ENCODE measurements at regions not wholly inside any gene's neighbourhood (a gene's known extent, or its start where the extent isn't known, plus 50 kb on each side); places are given as distances from the start of the nearest gene placed in this dataset.
"Not testable (repeated sequence)": the region's sequence is repeated elsewhere in the genome, so short reads cannot be mapped to it uniquely, and the experiment has no call there.

DNA sequence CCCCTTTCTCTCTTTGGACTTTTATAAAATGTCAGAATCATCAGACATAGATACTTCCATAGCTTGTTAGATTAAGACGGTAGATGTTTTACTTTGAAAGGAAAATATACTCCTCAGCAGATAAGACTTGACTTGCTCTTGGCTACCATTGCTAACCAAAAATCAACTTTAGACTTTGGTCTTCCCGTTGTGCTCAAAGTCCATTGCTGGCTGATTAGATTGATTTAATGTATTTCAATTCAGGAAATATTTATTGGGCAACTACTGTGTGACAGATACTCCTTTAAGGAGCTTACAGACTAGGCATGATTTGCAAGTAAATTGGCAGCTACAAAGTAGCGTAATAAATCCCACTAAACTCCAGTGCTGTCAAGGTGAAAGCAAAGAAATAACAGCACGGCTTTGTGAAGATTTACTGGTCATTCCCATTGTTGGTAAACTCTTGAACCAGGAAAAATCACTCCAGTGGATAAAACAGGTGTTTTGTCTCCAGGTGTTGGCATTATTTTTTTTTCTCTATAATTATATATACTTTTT is 95.7 kb upstream of the ARMC3 start:
- ChIA-PET CTCF (no interaction called here), POLR2A (no interaction called here)
- TF ChIP-seq, protein P1, sequence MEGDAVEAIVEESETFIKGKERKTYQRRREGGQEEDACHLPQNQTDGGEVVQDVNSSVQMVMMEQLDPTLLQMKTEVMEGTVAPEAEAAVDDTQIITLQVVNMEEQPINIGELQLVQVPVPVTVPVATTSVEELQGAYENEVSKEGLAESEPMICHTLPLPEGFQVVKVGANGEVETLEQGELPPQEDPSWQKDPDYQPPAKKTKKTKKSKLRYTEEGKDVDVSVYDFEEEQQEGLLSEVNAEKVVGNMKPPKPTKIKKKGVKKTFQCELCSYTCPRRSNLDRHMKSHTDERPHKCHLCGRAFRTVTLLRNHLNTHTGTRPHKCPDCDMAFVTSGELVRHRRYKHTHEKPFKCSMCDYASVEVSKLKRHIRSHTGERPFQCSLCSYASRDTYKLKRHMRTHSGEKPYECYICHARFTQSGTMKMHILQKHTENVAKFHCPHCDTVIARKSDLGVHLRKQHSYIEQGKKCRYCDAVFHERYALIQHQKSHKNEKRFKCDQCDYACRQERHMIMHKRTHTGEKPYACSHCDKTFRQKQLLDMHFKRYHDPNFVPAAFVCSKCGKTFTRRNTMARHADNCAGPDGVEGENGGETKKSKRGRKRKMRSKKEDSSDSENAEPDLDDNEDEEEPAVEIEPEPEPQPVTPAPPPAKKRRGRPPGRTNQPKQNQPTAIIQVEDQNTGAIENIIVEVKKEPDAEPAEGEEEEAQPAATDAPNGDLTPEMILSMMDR (IDR thresholded peaks at IDR 0.05; ENCODE audit: control extremely low read depth, extremely low read depth, low read depth, missing control alignments), result no peak
- DNase-seq (ENCODE audit: extremely low spot score), result no peak

DNA sequence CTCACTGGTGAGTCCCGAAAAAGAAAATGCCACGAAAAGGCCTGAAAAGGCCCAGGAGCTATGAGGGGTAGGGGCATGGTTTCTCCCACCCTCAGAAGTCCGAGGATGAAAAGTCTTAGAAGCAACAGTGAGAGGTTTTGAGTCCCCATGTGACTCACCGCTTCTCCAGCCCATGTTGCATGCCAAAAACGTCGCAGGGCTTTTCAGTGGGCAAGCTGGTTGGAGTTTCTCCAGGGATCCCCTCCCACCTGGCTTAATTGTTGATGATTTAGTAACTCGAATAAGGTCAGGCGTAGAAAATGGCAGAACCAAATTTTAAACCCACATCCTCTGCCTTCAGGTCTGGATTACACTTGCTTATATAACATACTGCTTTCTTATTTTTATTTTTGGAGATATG is 96.3 kb upstream of the ARMC3 start:
- TF ChIP-seq, protein P1 (IDR thresholded peaks at IDR 0.05; ENCODE audit: control extremely low read depth, extremely low read depth, low read depth, missing control alignments), result no peak
- DNase-seq (ENCODE audit: extremely low spot score), result no peak
- ChIA-PET POLR2A (no interaction called here), CTCF (no interaction called here)

DNA sequence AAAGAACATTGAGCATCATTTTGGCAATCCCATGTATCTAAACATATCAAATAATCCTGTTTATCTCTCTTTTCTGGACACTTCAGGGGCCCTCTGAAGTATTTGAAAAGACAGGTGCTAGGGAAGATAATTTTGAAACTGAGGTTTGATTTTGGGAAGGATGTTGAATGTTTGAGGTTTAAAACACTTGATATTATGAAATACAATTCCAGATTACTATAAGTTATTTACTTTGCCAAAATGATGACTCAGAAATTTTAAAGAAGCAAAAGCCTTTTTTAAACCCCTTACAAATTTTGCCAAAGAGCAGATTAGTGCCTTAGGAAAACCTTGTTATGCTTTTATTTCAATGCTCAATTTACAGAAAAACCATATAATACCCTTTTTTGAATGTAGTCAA is 99.1 kb upstream of the ARMC3 start:
- POLR2A ChIA-PET; DNase-seq (ENCODE audit: extremely low spot score); CTCF ChIA-PET: not testable (repeated sequence)

DNA sequence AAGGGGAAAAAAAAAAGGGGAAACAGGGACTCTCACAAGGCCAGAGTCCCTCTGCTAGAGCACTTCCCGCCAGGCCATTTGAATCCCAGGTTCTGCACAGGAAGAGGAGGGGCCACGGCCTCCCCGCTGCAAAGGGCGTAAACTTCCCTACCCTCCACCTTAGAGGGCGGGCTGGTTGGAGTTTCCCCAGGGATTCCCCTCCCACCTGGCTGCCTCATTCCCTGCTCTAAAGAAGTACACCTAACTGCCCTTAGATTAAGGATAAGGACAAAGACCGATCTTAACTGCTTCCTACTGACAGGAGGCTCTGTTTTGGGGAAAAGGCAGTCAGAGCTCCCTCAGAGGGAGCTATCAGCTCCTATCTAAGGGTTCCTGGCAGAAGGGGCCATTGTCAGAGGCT is 102.0 kb upstream of the ARMC3 start:
- TF ChIP-seq, protein P1 (IDR thresholded peaks at IDR 0.05; ENCODE audit: control extremely low read depth, extremely low read depth, low read depth, missing control alignments), result no peak
- no peak for DNase-seq (ENCODE audit: extremely low spot score)
- POLR2A ChIA-PET, result no interaction called here
- CTCF ChIA-PET, result no interaction called here

DNA sequence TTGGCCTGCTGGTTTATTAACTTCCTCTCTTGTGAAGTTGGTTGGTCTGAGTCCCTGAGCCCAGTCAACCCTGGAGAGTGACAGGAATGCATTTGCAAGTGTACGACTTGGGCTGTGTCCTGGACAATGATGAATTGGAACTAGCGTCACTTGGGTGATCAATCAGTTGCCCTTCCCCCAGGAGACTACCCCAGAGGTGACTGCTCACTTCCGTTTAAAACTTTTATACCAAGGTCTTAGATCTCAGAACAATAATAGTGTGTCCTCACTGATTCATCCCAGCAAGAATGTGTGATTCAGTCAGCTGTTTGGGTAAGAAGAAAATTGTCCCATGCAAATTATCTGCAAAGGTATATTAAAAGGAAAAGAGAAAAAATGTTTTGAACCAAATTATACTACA is 102.9 kb upstream of the ARMC3 start:
- CTCF ChIA-PET, result no interaction called here
- POLR2A ChIA-PET, result no interaction called here
- TF ChIP-seq, protein P1 (IDR thresholded peaks at IDR 0.05; ENCODE audit: control extremely low read depth, extremely low read depth, low read depth, missing control alignments), result no peak
- DNase-seq (ENCODE audit: extremely low spot score), result no peak

DNA sequence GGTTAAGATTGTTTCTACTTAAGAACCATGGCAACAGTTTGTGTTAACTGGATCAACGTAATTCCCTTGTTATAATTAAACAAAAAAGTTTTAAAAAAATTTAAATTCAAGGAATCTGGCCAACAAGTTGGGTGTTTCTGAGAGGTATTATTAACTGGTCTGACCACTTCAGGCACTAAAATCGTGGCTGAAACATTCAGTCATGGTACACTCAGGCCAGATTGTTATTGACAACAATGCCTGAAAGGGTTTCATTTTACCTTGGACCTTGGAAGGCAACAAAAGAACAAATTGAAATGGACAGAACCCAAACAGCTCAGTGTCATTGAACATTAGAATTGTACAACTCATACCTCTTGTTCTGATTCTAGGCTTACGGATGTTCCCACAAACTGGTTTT is 103.3 kb upstream of the ARMC3 start:
- no peak for DNase-seq (ENCODE audit: extremely low spot score)

DNA sequence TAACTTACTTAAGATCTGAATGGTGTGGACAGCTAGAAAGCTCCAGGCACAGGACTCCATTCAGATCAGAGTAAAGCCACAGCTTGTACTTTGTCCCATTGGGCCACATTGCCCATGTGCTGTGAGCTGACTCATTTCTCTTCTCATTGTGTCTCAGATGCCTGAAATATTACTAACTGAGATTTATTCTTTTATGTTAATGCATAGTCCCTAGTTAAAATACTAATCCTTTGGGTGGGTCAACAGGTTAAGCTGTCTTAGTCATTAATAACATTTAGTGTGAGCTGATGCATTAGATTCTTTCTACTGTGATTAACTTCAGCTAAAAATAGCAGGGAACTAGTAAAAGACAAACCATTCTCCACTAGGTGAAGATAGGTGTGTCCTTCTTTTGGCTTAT is 104.7 kb upstream of the ARMC3 start:
- POLR2A ChIA-PET, result no interaction called here
- TF ChIP-seq, protein P1 (IDR thresholded peaks at IDR 0.05; ENCODE audit: control extremely low read depth, extremely low read depth, low read depth, missing control alignments), result no peak
- CTCF ChIA-PET, result interaction anchor here (1.3 kb wide), 1 partner anchor 10 kb away, joined by 3 read pairs; no protein-coding TSS in a partner anchor
- no peak for DNase-seq (ENCODE audit: extremely low spot score)

More for the DNA sequence above, 103.3 kb upstream of the ARMC3 start:
- CTCF ChIA-PET, result no interaction called here
- TF ChIP-seq, protein P1 (IDR thresholded peaks at IDR 0.05; ENCODE audit: control extremely low read depth, extremely low read depth, low read depth, missing control alignments), result no peak
- POLR2A ChIA-PET, result no interaction called here

DNA sequence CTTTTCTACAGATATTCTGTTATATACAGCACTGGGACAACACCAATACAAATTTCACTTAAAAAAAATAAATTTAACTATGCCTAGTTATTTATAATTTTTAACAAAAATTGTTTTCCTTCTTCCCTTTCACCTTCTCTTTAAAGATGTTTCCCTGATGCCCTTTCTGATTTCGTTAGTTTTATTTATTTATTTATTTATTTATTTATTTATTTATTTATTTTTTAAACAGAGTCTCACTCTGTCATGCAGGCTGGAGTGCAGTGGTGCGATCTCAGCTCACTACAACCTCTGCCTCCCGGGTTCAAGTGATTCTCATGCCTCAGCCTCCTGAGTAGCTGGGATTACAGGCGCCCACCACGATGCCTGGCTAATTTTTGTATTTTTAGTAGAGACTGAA is 105.9 kb upstream of the ARMC3 start:
- CTCF ChIA-PET, result interaction anchor here (1.3 kb wide), 1 partner anchor 9 kb away, joined by 3 read pairs; no protein-coding TSS in a partner anchor
- POLR2A ChIA-PET; DNase-seq (ENCODE audit: extremely low spot score): not testable (repeated sequence)
